H9 (cell line): ENCODE measurements at regions not wholly inside any gene's neighbourhood (a gene's known extent, or its start where the extent isn't known, plus 50 kb on each side); places are given as distances from the start of the nearest gene placed in this dataset.

Experiments
- DNase-seq: peaks from one replicate; pipeline ENCODE4 v3.0.0-alpha.2; 2017
- H2AFZ ChIP-seq: one replicate; pipeline ENCODE4 v1.6.1; 2013; ENCODE audit warnings: mild to moderate bottlenecking, low read length, control low read depth, moderate library complexity
- H2AK5ac ChIP-seq: 2 replicates; pipeline ENCODE4 v1.6.1; 2013; ENCODE audit warnings: low read length, control low read depth, mixed read lengths; ENCODE audit not compliant: insufficient read length
- H2BK120ac ChIP-seq: one replicate; pipeline ENCODE4 v1.6.1; 2013; ENCODE audit warnings: low read depth, mild to moderate bottlenecking, low read length, control low read depth, inconsistent platforms; ENCODE audit not compliant: poor library complexity, severe bottlenecking
- H2BK12ac ChIP-seq: 2 replicates; pipeline ENCODE4 v1.6.1; 2013; ENCODE audit warnings: low read length, control low read depth, mixed read lengths, low read depth; ENCODE audit not compliant: insufficient read length
- H2BK15ac ChIP-seq: 2 replicates; pipeline ENCODE4 v1.6.1; 2013; ENCODE audit warnings: low read depth, low read length, control low read depth
- H2BK20ac ChIP-seq: one replicate; pipeline ENCODE4 v1.6.1; 2013; ENCODE audit warnings: low read depth, mild to moderate bottlenecking, low read length, control low read depth, inconsistent platforms; ENCODE audit not compliant: poor library complexity, severe bottlenecking
- H2BK5ac ChIP-seq: 2 replicates; pipeline ENCODE4 v1.6.1; 2013; ENCODE audit warnings: low read length, control low read depth, mixed read lengths; ENCODE audit not compliant: insufficient read length
- H3K14ac ChIP-seq: 2 replicates; pipeline ENCODE4 v1.6.1; 2013; ENCODE audit warnings: low read length, control low read depth; ENCODE audit not compliant: insufficient read depth
- H3K18ac ChIP-seq: 2 replicates; pipeline ENCODE4 v1.6.1; 2013; ENCODE audit warnings: low read depth, mild to moderate bottlenecking, mixed read lengths, low read length, control low read depth; ENCODE audit not compliant: insufficient read length
- H3K23ac ChIP-seq: 2 replicates; pipeline ENCODE4 v1.6.1; 2013; ENCODE audit warnings: low read length, control low read depth, mixed read lengths, low read depth; ENCODE audit not compliant: insufficient read length
- H3K23me2 ChIP-seq: 2 replicates; pipeline ENCODE4 v1.6.1; 2013; ENCODE audit warnings: low read depth, mild to moderate bottlenecking, mixed read lengths, low read length, control low read depth; ENCODE audit not compliant: insufficient read length, poor library complexity, severe bottlenecking
- H3K27ac ChIP-seq: 2 replicates; pipeline ENCODE4 v1.5.1; 2013; ENCODE audit warnings: low read length, control low read depth, mixed read lengths, low read depth; ENCODE audit not compliant: insufficient read length
- H3K27me3 ChIP-seq: 2 replicates; pipeline ENCODE4 v1.6.1; 2013; ENCODE audit warnings: low read length, control low read depth, inconsistent platforms; ENCODE audit not compliant: insufficient read depth
- H3K4ac ChIP-seq: 2 replicates; pipeline ENCODE4 v1.6.1; 2013; ENCODE audit warnings: low read depth, mild to moderate bottlenecking, control low read depth, inconsistent platforms, low read length, moderate library complexity
- H3K4me1 ChIP-seq: 2 replicates; pipeline ENCODE4 v1.6.1; 2013; ENCODE audit warnings: low read length, control low read depth, inconsistent platforms; ENCODE audit not compliant: insufficient read depth
- H3K4me2 ChIP-seq: 2 replicates; pipeline ENCODE4 v1.6.1; 2013; ENCODE audit warnings: low read length, control low read depth, mixed read lengths; ENCODE audit not compliant: insufficient read length, insufficient read depth
- H3K56ac ChIP-seq: 2 replicates; pipeline ENCODE4 v1.6.1; 2013; ENCODE audit warnings: low read depth, mild to moderate bottlenecking, mixed read lengths, low read length, control low read depth; ENCODE audit not compliant: insufficient read length
- H3K79me1 ChIP-seq: 2 replicates; pipeline ENCODE4 v1.6.1; 2013; ENCODE audit warnings: low read depth, mild to moderate bottlenecking, moderate library complexity, low read length, control low read depth, inconsistent platforms; ENCODE audit not compliant: insufficient read depth, poor library complexity, severe bottlenecking
- H3K79me2 ChIP-seq: 2 replicates; pipeline ENCODE4 v1.6.1; 2013; ENCODE audit warnings: low read length, control low read depth, inconsistent platforms; ENCODE audit not compliant: insufficient read depth
- H3K9ac ChIP-seq: 2 replicates; pipeline ENCODE4 v1.6.1; 2013; ENCODE audit warnings: low read length, control low read depth, mixed read lengths; ENCODE audit not compliant: insufficient read length; ENCODE audit errors: extremely low read depth
- H3K9me3 ChIP-seq: one replicate; pipeline ENCODE4 v1.6.1; 2013; ENCODE audit warnings: low read depth, low read length, inconsistent platforms; ENCODE audit not compliant: control insufficient read depth
- H3T11ph ChIP-seq: one replicate; pipeline ENCODE4 v1.6.1; 2013; ENCODE audit warnings: mild to moderate bottlenecking, low read length, control low read depth, inconsistent platforms
- H4K20me1 ChIP-seq: one replicate; pipeline ENCODE4 v1.6.1; 2013; ENCODE audit not compliant: control insufficient read depth, insufficient read length, insufficient read depth
- H4K5ac ChIP-seq: 2 replicates; pipeline ENCODE4 v1.6.1; 2013; ENCODE audit warnings: low read depth, mild to moderate bottlenecking, mixed read lengths, low read length, control low read depth; ENCODE audit not compliant: insufficient read length
- H4K8ac ChIP-seq: replicated peaks from 2 replicates; pipeline ENCODE4 v1.6.1; 2013; ENCODE audit warnings: low read length, control low read depth, mixed read lengths, low read depth; ENCODE audit not compliant: insufficient read length
- H4K91ac ChIP-seq: 2 replicates; pipeline ENCODE4 v1.6.1; 2013; ENCODE audit warnings: low read depth, mild to moderate bottlenecking, moderate library complexity, mixed read lengths, low read length, control low read depth; ENCODE audit not compliant: insufficient read length
- H3K27ac Mint-ChIP-seq, 3 experiments: 2 replicates in 2 of 3; 3 replicates in 1 of 3; pipeline ENCODE4 v1.8.0; 2020 to 2021; ENCODE audit warnings: mixed read lengths in 3 of 3, mild to moderate bottlenecking in 1 of 3, moderate library complexity in 1 of 3
- H3K27me3 Mint-ChIP-seq: 2 replicates; pipeline ENCODE4 v1.8.0; 2021; ENCODE audit warnings: low read depth, mild to moderate bottlenecking, moderate library complexity, mixed read lengths
- H3K36me3 Mint-ChIP-seq, 3 experiments: 2 replicates in 2 of 3; 3 replicates in 1 of 3; pipeline ENCODE4 v1.8.0; 2020 to 2021; ENCODE audit warnings: low read depth in 3 of 3, mixed read lengths in 3 of 3; ENCODE audit not compliant: insufficient read depth in 1 of 3
- H3K4me1 Mint-ChIP-seq, 2 experiments: 2 replicates each; pipeline ENCODE4 v1.8.0; 2020; ENCODE audit warnings: mixed read lengths in 2 of 2
- H3K4me3 Mint-ChIP-seq, 2 experiments: 2 replicates in 1 of 2; 3 replicates in 1 of 2; pipeline ENCODE4 v1.8.0; 2020 to 2021; ENCODE audit warnings: mild to moderate bottlenecking in 2 of 2, mixed read lengths in 2 of 2, moderate library complexity in 1 of 2
- H3K9me3 Mint-ChIP-seq, 2 experiments: 2 replicates in 1 of 2; 3 replicates in 1 of 2; pipeline ENCODE4 v1.8.0; 2020; ENCODE audit warnings: mild to moderate bottlenecking in 2 of 2, mixed read lengths in 2 of 2, moderate library complexity in 1 of 2
- WGBS: extraction: QIAGEN DNeasy Blood & Tissue Kit; methylation state at CpG from one replicate; pipeline ENCODE4 v1.1.7; 2013; ENCODE audit warnings: missing lambda C conversion rate, low lambda C conversion rate, mixed read lengths; ENCODE audit not compliant: insufficient read length; ENCODE audit errors: extremely low coverage; 5-methylcytosine and 5-hydroxymethylcytosine counted together
- TF ChIP-seq, protein P1 (sequence below): fragments of 200-600 bp; sonication (generic); conservative IDR thresholded peaks from 3 replicates; pipeline ENCODE4 v1.8.0; 2021; ENCODE audit warnings: antibody characterized with exemption, mild to moderate bottlenecking

GRCh38 chr4:1519787-1520661 lies 113.8 kb upstream of the NKX1-1 start:
- no peak overlapping the region for H2AK5ac ChIP-seq
- no peak overlapping the region for H4K91ac ChIP-seq
- no peak overlapping the region for H3K4ac ChIP-seq
- Mint-ChIP-seq H3K36me3 (no peaks in the 10 kb centered on the region), H3K27ac (no peak overlapping the region), H3K27me3 (peaks cover 52% of the 10 kb centered on the region), H3K4me3 (peak overlapping the region in 1 of 2 experiments; percentile 15; a peak in 2 of 5 replicates), H3K4me1 (peaks cover 2 to 6% of the 10 kb centered on the region in 2 experiments; a peak in 1 of 4 replicates), H3K9me3 (peaks cover 0 to 7% of the 10 kb centered on the region in 2 experiments; a peak in 1 of 5 replicates)
- H3K23ac ChIP-seq, result no peak overlapping the region
- H3K9ac ChIP-seq, result no peak overlapping the region
- H2BK12ac ChIP-seq, result no peak overlapping the region
- H3T11ph ChIP-seq, result no peak overlapping the region
- H2BK20ac ChIP-seq, result no peak overlapping the region
- TF ChIP-seq, protein P1, sequence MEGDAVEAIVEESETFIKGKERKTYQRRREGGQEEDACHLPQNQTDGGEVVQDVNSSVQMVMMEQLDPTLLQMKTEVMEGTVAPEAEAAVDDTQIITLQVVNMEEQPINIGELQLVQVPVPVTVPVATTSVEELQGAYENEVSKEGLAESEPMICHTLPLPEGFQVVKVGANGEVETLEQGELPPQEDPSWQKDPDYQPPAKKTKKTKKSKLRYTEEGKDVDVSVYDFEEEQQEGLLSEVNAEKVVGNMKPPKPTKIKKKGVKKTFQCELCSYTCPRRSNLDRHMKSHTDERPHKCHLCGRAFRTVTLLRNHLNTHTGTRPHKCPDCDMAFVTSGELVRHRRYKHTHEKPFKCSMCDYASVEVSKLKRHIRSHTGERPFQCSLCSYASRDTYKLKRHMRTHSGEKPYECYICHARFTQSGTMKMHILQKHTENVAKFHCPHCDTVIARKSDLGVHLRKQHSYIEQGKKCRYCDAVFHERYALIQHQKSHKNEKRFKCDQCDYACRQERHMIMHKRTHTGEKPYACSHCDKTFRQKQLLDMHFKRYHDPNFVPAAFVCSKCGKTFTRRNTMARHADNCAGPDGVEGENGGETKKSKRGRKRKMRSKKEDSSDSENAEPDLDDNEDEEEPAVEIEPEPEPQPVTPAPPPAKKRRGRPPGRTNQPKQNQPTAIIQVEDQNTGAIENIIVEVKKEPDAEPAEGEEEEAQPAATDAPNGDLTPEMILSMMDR, result no peak
- H4K5ac ChIP-seq, result no peak overlapping the region
- H2BK15ac ChIP-seq, result no peak overlapping the region
- no peak overlapping the region for H2BK5ac ChIP-seq
- no peak overlapping the region for H2BK120ac ChIP-seq
- no peak overlapping the region for H3K4me2 ChIP-seq
- DNase-seq, result no peak
- no peak overlapping the region for H3K14ac ChIP-seq
- no peaks in the 10 kb centered on the region; the same call in 1 of the 2 replicates for H3K27me3 ChIP-seq
- H3K18ac ChIP-seq, result no peak overlapping the region
- peaks cover 3% of the 10 kb centered on the region for H3K23me2 ChIP-seq
- H3K79me2 ChIP-seq, result no peaks in the 10 kb centered on the region
- H3K79me1 ChIP-seq, result no peaks in the 10 kb centered on the region
- H2AFZ ChIP-seq, result no peak overlapping the region
- WGBS, result no CpG with 5 or more reads among the region's 58 CpGs
- no peak overlapping the region for H4K8ac ChIP-seq
- H4K20me1 ChIP-seq, result no peaks in the 10 kb centered on the region
- no peaks in the 10 kb centered on the region for H3K9me3 ChIP-seq
- no peak overlapping the region for H3K56ac ChIP-seq
- no peak overlapping the region for H3K27ac ChIP-seq
- no peaks in the 10 kb centered on the region for H3K4me1 ChIP-seq
